HG03280 (cell line): ENCODE measurements at regions not wholly inside any gene's neighbourhood (a gene's known extent, or its start where the extent isn't known, plus 50 kb on each side); places are given as distances from the start of the nearest gene placed in this dataset.
"Not testable (repeated sequence)": the region's sequence is repeated elsewhere in the genome, so short reads cannot be mapped to it uniquely, and the experiment has no call there.

Experiments
- ATAC-seq: cut with Tn5 transposase; IDR thresholded peaks from one replicate; pipeline ENCODE4 v1.9.1; 2021; ENCODE audit warnings: mild to moderate bottlenecking, moderate library complexity; ENCODE audit not compliant: unreplicated experiment

DNA sequence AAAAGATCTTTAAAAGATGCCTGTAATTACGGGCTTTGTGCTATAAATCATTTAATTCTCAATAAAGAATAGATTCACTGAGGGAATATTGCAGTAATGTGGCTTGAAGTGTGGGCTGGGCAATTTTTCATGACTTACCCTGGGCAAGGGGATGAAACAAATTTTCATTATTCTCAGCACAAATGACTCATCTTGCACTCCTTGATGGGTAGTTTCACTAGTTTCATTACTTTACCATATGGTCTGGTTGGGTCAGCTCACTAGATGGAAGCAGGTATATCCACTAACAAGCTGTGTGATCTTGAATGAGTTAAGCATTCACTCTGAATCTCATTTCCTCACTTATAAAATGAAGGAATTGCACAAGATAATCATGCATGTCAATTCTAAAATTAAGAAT lies 234.3 kb downstream of the ABCC12 start:
- no peak for ATAC-seq

DNA sequence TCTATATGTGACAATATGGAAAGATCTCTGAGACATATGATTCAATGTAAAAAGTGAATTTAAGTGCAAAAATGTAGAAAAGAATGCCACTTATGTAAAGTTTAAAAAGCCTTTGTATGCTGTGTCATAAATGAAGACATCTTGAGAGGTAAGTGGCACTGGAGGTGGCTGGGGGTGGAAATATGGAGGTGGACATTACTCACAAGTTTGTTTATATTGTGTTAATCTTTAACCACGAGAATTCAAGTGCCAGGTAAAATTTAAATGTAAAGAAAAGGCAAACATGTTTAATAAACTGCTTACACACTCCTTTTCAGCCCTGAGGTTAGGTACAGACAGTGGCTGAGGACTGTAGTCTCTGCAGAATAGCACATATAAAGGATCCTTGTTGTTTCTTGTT lies 235.1 kb downstream of the ABCC12 start:
- no peak for ATAC-seq

DNA sequence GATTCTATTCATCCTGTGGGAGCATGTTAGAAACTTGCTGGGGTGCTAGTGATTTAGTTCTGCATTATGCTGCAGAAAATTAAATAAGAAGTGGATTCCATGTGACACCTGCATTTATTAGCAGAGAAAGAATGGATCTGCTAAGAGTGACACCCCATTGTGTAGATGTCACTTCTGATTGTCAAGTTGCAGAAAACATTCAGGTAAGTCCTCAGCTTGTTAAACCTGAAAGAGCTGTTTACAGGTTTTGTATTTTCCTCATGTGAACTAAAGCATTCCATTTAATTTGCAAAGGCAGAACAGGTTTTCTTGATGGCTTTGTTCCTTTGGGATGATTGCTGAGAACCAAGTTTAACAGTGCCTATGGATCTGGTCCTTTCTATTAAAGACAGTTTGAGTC lies 238.7 kb downstream of the ABCC12 start:
- ATAC-seq: no peak

DNA sequence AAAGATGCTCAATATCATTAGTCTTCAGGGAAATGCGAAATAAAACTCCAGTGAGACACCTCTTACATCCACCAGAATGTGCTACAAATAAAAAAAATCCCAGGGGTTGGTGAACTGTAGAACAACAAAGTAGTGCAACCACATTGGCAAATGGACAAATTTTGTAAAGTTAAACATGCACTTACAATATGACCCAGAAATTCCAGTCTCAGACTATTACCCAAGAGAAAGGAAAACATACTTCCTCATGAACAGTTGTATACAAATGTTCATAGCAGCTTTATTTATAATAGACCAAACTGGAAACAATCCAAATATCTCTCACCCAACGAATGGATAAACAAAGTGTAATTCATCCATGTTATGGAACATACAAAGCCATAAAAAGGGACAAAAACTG lies 239.5 kb downstream of the ABCC12 start:
- no peak for ATAC-seq

DNA sequence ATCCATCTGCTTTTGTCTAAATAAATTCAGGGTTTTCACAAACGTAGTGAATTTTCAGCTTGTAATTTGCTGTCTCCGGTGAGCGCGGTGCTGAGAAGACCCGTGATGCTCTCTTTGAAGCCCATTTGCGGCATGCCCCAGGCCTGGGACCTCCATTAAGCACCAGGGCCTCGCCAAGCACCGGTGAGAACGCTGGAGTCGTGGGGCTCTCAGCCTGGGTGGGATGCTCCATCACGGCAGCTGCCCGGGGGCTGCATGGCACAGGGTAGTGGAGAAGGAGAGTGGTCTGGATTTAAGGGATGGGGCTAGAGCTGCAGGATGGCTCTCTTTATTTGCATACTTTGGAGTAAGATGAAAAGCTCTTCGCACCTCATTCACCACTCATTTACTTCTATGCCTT lies 248.7 kb downstream of the ABCC12 start:
- ATAC-seq: no peak

DNA sequence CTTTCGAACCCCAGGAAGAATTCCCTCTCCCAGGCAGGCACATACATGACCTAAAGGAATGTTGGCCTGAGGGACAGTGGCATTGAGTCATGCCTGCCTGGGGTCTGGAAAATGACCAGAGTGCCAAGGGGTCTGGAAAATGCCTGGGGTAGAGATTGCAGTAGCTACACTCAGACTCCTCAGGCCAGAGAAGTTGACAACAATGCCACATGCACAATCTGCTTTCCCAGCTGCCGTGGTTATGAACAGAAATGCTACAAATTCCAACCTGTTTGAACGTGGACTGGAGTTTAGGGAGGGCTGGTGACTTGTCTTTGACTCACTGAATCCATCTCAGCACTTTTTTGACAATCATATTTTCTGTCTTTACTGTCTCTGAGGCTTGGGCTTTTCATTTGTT lies 250.0 kb downstream of the ABCC12 start:
- ATAC-seq: no peak

DNA sequence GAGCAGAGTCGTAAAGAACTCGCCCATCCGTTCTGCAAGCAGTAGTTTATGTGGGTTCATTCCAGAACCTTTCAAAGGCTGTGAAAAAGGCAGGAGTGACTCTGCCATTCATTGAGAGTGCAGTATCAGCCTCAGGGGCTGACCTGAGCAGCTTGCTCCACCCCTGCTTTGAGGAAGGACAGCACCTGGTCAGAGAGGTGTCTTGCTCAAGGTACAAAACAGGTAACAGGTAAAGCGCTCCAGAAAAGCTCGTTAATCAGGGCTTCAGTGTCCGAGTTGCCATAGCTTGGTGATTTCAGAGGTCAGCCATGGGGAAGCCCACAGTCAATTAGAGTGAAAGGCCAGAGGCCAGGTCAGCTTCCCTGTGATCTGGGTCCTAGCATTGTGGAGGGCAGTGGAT lies 251.1 kb downstream of the ABCC12 start:
- ATAC-seq: no peak

DNA sequence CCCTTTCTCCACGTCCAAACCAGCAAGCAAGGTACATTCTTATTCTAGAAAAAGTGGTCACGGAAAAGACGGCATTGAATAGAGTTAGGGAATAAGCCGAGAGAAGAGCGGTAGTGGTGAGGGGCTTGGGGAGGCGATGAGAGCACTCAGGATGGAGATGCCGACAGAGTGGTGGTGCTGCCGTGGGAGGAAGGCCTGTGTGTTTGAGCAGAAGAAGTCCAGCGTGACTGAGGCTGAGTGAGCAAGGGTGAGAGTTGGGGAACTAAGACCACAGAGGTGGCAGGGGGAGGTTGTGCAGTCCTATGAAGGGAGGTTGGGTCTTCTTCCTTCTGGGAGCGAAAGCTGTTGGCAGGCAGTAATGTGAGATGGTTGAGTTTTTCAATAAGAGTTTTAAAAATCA lies 252.3 kb downstream of the ABCC12 start:
- ATAC-seq: no peak

DNA sequence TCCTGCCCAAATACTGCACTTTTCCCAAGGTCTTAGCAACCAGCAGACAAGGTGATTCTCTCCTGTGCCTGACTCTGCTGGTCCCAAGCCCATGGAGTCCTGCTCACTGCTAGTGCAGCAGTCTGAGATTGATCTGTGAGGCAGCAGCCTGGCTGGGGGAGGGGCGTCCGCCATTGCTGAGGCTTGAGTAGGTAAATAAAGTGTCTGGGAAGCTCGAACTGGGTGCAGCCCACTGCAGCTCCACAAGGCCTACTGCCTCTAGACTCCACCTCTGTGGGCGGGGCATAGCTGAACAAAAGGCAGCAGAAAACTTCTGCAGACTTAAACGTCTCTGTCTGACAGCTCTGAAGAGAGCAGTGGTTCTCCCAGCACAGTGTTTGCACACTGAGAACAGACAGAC lies 258.7 kb downstream of the ABCC12 start:
- not testable (repeated sequence) for ATAC-seq

DNA sequence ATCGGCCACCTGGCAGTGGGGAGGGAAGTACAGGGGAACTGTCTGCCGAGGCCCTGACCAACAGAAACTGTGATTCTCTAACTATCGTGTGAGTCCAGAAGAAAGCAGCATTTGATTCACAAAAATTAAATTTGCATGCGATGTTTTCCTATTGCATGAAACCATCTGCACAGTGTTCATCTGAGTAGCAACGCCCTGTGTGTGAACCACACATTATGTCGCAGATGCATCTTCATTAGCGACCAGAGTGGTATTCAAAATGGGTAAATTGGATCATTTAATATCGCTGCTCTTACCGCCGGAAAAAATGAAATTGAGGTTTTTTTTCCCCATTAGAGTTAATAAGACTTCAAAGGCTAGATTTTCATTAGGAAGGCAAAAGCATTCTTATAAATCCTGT lies 260.6 kb downstream of the ABCC12 start:
- no peak for ATAC-seq

DNA sequence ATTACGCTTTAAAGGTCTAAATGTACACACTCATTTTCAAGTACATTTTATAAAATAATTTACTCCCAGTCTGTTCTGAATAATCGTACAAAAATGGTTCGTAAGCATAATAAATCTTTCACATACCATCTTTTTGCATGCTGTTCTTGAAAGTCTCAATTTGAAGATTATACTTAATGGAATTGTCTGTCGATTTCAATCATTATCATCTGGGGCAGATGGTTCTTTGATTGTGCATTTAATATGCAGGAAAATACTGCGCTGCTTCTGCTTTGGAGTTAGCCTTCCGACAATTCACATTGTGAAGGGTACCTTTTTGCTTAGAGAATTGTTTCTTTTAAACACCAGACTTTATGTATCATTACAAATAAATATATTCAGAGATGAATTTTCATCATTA lies 262.8 kb downstream of the ABCC12 start:
- ATAC-seq: no peak

DNA sequence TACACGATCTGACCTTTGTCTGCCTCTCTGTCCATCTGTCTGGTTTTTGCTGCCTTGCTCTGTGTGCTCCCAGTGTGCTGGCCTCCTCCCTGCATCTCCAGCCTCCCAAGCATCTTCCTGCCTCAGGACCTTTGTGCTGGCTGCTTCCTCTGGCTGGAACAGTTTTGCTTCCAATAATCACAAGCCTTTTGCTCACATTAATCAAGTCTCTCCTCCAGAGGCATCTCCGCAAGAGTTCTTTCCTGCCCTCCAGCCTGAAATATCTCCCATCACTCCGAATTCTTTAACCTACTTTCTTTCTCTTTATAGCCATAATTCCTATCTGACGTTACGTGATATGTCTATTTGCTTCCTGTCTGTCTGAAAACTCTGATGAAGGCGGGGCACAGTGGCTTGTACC lies 267.1 kb downstream of the ABCC12 start:
- ATAC-seq: no peak

DNA sequence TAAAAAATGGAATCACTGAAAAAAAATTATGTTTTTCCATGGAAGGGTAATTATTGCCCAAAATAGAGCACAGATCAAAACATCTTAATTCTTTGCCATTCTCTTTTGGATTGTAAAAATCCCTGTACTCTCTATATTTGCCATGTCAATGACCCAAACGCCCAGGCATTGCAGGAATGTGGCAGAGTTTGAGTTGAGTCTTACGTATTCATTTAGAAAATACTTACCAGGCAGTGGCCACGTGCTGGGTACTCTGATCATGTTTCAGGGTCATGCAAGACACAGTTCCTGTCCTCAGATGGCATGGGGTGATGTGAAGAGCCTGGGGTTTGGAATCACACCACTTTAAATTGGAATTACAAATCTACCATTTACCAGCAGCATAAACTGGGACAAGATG lies 267.7 kb downstream of the ABCC12 start:
- ATAC-seq: no peak

DNA sequence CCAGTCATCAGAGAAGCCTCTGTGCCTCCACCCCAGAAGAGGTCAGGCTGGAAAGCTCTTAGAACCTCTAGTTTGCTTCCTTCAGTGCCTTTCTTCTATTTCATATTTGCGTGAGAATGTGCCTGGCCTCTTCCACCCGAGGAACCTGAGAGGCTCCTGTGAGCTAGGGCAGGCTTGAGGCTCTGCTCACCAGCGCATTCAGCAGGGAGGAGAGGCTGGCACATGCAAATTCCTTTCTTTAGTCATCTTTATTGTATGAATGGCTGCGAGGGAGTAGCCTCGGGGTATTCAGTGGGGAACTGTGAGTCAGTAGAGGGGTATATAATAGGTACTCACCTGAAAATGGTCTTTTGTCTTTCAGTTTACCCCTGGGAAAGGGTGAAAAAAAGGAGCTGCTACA lies 268.3 kb downstream of the ABCC12 start:
- no peak for ATAC-seq

DNA sequence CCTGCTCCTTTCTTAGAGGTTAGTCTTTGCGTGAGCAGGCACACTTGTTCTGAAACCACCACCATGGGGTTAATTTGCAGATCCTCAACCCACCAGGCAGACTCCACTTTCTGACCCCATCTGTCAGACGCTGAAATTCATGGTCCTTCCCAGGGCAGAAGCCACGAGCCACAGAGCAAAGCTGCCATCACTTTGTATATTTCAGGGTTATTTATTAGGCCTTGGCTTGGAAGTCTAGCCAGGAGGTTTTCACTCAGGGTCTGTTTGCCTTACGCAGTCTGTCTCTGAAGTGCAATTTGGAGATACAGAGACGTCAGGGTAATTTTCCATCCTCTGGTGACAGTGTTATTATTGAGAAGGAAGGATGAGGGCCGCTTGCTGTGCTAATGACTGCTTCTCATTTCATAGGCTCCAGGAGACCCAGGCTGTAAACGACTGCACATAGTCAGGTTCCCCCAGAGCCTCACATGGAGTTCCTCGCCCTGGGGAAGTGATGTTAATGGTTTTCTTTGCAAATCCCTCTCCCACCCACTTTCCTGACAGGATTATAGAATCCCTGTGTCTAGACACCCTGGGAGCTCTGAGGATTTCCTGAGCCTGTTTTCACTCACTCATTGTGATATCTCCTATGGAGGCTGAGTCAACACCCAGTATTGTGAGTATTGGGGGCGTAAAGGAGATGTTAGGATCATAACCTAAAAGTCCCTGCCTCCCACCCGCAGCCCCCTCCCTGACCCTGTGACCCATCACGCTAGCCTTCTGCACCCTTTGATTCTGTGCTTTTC lies 269.0 kb downstream of the ABCC12 start:
- ATAC-seq: no peak

DNA sequence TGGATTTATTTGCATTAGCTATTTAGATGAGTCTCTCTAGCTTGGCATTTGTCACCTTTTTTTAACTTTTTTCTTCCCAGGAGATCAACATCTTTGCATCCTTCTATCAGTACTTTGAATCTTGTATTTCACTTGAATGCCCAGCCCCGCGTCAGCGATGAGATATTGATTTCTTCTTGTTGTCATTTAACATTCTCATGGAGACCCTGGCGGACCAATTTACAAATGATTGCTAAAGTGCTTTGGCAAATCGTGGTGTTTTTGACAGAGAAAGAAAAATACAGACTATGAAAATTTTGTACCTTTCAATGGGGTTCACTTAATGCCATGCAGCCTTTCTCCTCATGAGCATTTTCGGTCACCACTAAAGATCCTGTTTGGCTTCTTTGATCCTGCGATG lies 269.7 kb downstream of the ABCC12 start:
- ATAC-seq: no peak

DNA sequence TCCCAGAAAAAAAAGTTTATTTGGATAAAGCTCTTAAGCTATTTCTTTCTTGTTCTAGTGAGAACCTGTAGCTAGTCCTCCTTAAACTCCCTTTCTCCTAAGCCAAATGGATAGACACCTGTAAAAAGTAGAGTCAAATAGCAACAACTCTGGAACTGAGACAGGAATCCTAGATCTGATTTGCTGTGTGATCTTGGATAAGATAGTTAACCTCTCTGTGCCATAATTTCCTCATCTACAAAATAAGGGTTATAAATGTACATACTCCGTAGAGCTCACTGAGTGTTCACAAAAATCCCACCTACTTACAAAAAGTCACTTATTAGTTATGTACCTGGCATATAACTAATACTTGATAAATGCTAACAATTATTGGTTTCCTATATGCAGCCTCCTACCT lies 270.3 kb downstream of the ABCC12 start:
- ATAC-seq: no peak

DNA sequence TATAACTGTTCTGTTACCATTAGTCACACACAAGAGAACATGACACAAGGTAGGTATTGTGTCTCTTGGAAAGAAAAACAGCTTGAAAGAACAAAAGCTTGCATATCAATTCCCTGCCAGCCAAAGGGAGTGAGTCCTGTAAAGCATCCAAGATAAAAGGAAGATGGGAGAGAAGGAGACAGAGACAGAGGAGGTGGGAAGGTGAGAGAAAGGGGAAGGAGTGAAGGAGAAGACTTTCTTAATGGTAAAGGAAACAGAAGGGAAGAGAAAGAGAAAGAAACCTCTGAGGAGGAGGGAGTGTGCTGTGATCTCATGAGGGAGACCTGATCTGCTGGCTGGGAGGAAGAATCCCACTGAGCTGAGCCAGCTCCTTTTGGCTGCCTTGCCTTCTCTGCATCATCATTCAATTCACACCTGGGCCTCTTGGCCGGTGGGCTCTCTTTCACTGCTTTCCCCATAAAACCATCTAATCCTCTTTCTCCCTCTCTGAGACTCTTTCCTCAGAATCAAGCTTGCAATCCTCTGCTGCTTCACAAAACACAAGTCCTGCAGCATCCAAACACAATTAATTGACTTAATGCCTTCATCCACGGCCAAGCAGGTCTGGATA lies 271.6 kb downstream of the ABCC12 start:
- ATAC-seq: no peak

DNA sequence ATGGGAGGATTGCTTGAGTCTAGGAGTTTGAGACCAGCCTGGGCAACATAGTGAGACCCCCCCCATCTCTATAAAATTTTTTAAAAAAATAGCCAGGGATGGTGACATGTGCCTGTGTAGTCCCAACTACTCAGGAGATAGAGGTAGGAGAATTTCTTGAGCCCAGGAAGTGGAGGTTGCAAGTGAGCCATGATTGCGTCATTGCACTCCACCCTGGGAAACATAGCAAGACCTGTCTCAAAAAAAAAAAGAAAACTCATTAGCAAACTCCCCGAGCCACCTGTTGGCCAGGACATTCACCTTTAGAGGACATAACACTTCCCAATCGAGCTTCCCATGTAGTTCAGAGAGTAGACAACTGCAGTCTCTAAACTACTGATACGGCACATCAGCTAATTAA lies 274.2 kb downstream of the ABCC12 start:
- no peak for ATAC-seq

DNA sequence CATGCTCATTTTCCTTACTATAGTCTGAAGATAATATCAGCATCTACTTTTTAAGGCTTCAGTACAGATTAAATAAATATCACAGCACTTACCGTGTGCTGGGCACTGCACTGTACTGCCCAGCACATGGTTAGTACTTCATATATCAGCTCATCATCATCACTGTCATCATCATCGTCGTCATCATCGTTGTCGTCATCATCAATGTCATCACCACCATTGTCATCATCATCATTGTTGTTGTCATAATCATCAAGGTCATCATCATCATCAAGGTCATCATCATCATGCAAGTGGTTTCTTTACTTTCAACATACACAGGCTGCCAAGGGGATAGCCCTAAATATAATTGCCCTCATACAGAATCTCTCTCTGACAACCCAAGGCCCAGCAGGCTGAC lies 275.1 kb downstream of the ABCC12 start:
- ATAC-seq: no peak

DNA sequence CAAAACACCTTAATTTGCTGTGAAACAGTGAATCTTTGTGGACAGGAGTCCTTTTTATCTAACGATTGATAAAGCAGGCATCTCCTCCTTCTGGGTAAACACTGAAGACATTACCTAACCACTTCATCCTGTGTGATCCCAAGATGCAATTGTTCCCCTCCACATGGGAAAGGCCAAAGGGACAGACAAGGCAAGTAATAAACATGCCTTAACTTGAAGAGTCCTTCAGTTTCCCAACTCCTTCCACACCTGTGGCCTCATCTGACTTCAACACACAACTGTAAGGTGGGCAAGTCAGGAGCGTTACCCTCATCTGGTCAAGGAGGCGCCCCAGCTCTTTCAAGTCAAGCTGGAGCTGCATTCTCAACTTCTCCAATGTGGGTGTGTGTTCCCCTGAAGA lies 278.6 kb downstream of the ABCC12 start:
- ATAC-seq: no peak

DNA sequence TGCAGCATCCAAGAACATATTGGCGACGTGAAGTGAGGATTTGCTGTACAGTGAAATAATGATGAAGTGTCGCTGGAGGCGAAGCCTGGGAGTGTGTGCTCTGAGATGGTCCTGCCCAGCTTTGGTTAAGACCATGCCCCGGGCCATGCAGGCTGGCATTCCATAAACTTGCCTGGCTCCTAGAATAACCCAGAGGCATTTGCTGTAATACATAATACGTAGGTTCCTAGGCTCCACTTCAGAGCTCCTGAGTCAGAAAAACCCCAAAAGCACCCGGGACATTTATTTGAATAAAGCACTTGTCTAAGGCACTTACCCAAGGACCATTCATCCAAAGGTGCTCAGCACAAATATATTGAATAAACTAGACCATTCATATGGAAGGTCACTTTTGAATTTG lies 279.3 kb downstream of the ABCC12 start:
- no peak for ATAC-seq

DNA sequence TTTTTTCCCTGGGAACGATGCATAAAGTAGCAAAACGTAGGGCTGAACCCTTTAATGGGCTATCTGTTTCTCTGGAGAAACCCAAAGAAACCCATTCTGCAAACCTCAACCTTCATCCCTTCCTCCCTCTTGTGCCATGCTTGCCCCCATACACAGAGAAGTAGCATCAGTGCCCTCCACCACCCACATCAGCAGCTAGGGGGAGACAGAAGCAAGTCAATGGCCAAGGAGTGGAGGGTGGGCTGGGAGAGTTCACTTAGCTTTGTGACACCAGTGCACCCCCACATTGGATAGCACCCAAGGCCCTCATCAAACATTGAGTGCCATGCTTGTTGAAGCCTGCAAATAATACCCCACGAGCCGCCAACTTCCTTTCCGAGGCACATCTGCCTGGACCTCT lies 282.4 kb downstream of the ABCC12 start:
- no peak for ATAC-seq
